H9 (cell line): ENCODE measurements at regions not wholly inside any gene's neighbourhood (a gene's known extent, or its start where the extent isn't known, plus 50 kb on each side); places are given as distances from the start of the nearest gene placed in this dataset.

Experiments
- DNase-seq: peaks from one replicate; pipeline ENCODE4 v3.0.0-alpha.2; 2017
- H2AFZ ChIP-seq: one replicate; pipeline ENCODE4 v1.6.1; 2013; ENCODE audit warnings: mild to moderate bottlenecking, low read length, control low read depth, moderate library complexity
- H2AK5ac ChIP-seq: 2 replicates; pipeline ENCODE4 v1.6.1; 2013; ENCODE audit warnings: low read length, control low read depth, mixed read lengths; ENCODE audit not compliant: insufficient read length
- H2BK120ac ChIP-seq: one replicate; pipeline ENCODE4 v1.6.1; 2013; ENCODE audit warnings: low read depth, mild to moderate bottlenecking, low read length, control low read depth, inconsistent platforms; ENCODE audit not compliant: poor library complexity, severe bottlenecking
- H2BK12ac ChIP-seq: 2 replicates; pipeline ENCODE4 v1.6.1; 2013; ENCODE audit warnings: low read length, control low read depth, mixed read lengths, low read depth; ENCODE audit not compliant: insufficient read length
- H2BK15ac ChIP-seq: 2 replicates; pipeline ENCODE4 v1.6.1; 2013; ENCODE audit warnings: low read depth, low read length, control low read depth
- H2BK20ac ChIP-seq: one replicate; pipeline ENCODE4 v1.6.1; 2013; ENCODE audit warnings: low read depth, mild to moderate bottlenecking, low read length, control low read depth, inconsistent platforms; ENCODE audit not compliant: poor library complexity, severe bottlenecking
- H2BK5ac ChIP-seq: 2 replicates; pipeline ENCODE4 v1.6.1; 2013; ENCODE audit warnings: low read length, control low read depth, mixed read lengths; ENCODE audit not compliant: insufficient read length
- H3K14ac ChIP-seq: 2 replicates; pipeline ENCODE4 v1.6.1; 2013; ENCODE audit warnings: low read length, control low read depth; ENCODE audit not compliant: insufficient read depth
- H3K18ac ChIP-seq: 2 replicates; pipeline ENCODE4 v1.6.1; 2013; ENCODE audit warnings: low read depth, mild to moderate bottlenecking, mixed read lengths, low read length, control low read depth; ENCODE audit not compliant: insufficient read length
- H3K23ac ChIP-seq: 2 replicates; pipeline ENCODE4 v1.6.1; 2013; ENCODE audit warnings: low read length, control low read depth, mixed read lengths, low read depth; ENCODE audit not compliant: insufficient read length
- H3K23me2 ChIP-seq: 2 replicates; pipeline ENCODE4 v1.6.1; 2013; ENCODE audit warnings: low read depth, mild to moderate bottlenecking, mixed read lengths, low read length, control low read depth; ENCODE audit not compliant: insufficient read length, poor library complexity, severe bottlenecking
- H3K27ac ChIP-seq: 2 replicates; pipeline ENCODE4 v1.5.1; 2013; ENCODE audit warnings: low read length, control low read depth, mixed read lengths, low read depth; ENCODE audit not compliant: insufficient read length
- H3K27me3 ChIP-seq: 2 replicates; pipeline ENCODE4 v1.6.1; 2013; ENCODE audit warnings: low read length, control low read depth, inconsistent platforms; ENCODE audit not compliant: insufficient read depth
- H3K4ac ChIP-seq: 2 replicates; pipeline ENCODE4 v1.6.1; 2013; ENCODE audit warnings: low read depth, mild to moderate bottlenecking, control low read depth, inconsistent platforms, low read length, moderate library complexity
- H3K4me1 ChIP-seq: 2 replicates; pipeline ENCODE4 v1.6.1; 2013; ENCODE audit warnings: low read length, control low read depth, inconsistent platforms; ENCODE audit not compliant: insufficient read depth
- H3K4me2 ChIP-seq: 2 replicates; pipeline ENCODE4 v1.6.1; 2013; ENCODE audit warnings: low read length, control low read depth, mixed read lengths; ENCODE audit not compliant: insufficient read length, insufficient read depth
- H3K56ac ChIP-seq: 2 replicates; pipeline ENCODE4 v1.6.1; 2013; ENCODE audit warnings: low read depth, mild to moderate bottlenecking, mixed read lengths, low read length, control low read depth; ENCODE audit not compliant: insufficient read length
- H3K79me1 ChIP-seq: 2 replicates; pipeline ENCODE4 v1.6.1; 2013; ENCODE audit warnings: low read depth, mild to moderate bottlenecking, moderate library complexity, low read length, control low read depth, inconsistent platforms; ENCODE audit not compliant: insufficient read depth, poor library complexity, severe bottlenecking
- H3K79me2 ChIP-seq: 2 replicates; pipeline ENCODE4 v1.6.1; 2013; ENCODE audit warnings: low read length, control low read depth, inconsistent platforms; ENCODE audit not compliant: insufficient read depth
- H3K9ac ChIP-seq: 2 replicates; pipeline ENCODE4 v1.6.1; 2013; ENCODE audit warnings: low read length, control low read depth, mixed read lengths; ENCODE audit not compliant: insufficient read length; ENCODE audit errors: extremely low read depth
- H3K9me3 ChIP-seq: one replicate; pipeline ENCODE4 v1.6.1; 2013; ENCODE audit warnings: low read depth, low read length, inconsistent platforms; ENCODE audit not compliant: control insufficient read depth
- H3T11ph ChIP-seq: one replicate; pipeline ENCODE4 v1.6.1; 2013; ENCODE audit warnings: mild to moderate bottlenecking, low read length, control low read depth, inconsistent platforms
- H4K20me1 ChIP-seq: one replicate; pipeline ENCODE4 v1.6.1; 2013; ENCODE audit not compliant: control insufficient read depth, insufficient read length, insufficient read depth
- H4K5ac ChIP-seq: 2 replicates; pipeline ENCODE4 v1.6.1; 2013; ENCODE audit warnings: low read depth, mild to moderate bottlenecking, mixed read lengths, low read length, control low read depth; ENCODE audit not compliant: insufficient read length
- H4K8ac ChIP-seq: replicated peaks from 2 replicates; pipeline ENCODE4 v1.6.1; 2013; ENCODE audit warnings: low read length, control low read depth, mixed read lengths, low read depth; ENCODE audit not compliant: insufficient read length
- H4K91ac ChIP-seq: 2 replicates; pipeline ENCODE4 v1.6.1; 2013; ENCODE audit warnings: low read depth, mild to moderate bottlenecking, moderate library complexity, mixed read lengths, low read length, control low read depth; ENCODE audit not compliant: insufficient read length
- H3K27ac Mint-ChIP-seq, 3 experiments: 2 replicates in 2 of 3; 3 replicates in 1 of 3; pipeline ENCODE4 v1.8.0; 2020 to 2021; ENCODE audit warnings: mixed read lengths in 3 of 3, mild to moderate bottlenecking in 1 of 3, moderate library complexity in 1 of 3
- H3K27me3 Mint-ChIP-seq: 2 replicates; pipeline ENCODE4 v1.8.0; 2021; ENCODE audit warnings: low read depth, mild to moderate bottlenecking, moderate library complexity, mixed read lengths
- H3K36me3 Mint-ChIP-seq, 3 experiments: 2 replicates in 2 of 3; 3 replicates in 1 of 3; pipeline ENCODE4 v1.8.0; 2020 to 2021; ENCODE audit warnings: low read depth in 3 of 3, mixed read lengths in 3 of 3; ENCODE audit not compliant: insufficient read depth in 1 of 3
- H3K4me1 Mint-ChIP-seq, 2 experiments: 2 replicates each; pipeline ENCODE4 v1.8.0; 2020; ENCODE audit warnings: mixed read lengths in 2 of 2
- H3K4me3 Mint-ChIP-seq, 2 experiments: 2 replicates in 1 of 2; 3 replicates in 1 of 2; pipeline ENCODE4 v1.8.0; 2020 to 2021; ENCODE audit warnings: mild to moderate bottlenecking in 2 of 2, mixed read lengths in 2 of 2, moderate library complexity in 1 of 2
- H3K9me3 Mint-ChIP-seq, 2 experiments: 2 replicates in 1 of 2; 3 replicates in 1 of 2; pipeline ENCODE4 v1.8.0; 2020; ENCODE audit warnings: mild to moderate bottlenecking in 2 of 2, mixed read lengths in 2 of 2, moderate library complexity in 1 of 2
- WGBS: extraction: QIAGEN DNeasy Blood & Tissue Kit; methylation state at CpG from one replicate; pipeline ENCODE4 v1.1.7; 2013; ENCODE audit warnings: missing lambda C conversion rate, low lambda C conversion rate, mixed read lengths; ENCODE audit not compliant: insufficient read length; ENCODE audit errors: extremely low coverage; 5-methylcytosine and 5-hydroxymethylcytosine counted together
- TF ChIP-seq, protein P1 (sequence below): fragments of 200-600 bp; sonication (generic); conservative IDR thresholded peaks from 3 replicates; pipeline ENCODE4 v1.8.0; 2021; ENCODE audit warnings: antibody characterized with exemption, mild to moderate bottlenecking

GRCh38 chr18:6624661-6625311 is 104.7 kb upstream of the ARHGAP28 start:
- no peaks in the 10 kb centered on the region for H3K79me2 ChIP-seq
- no peak overlapping the region for H2AFZ ChIP-seq
- no peak overlapping the region for H2AK5ac ChIP-seq
- Mint-ChIP-seq H3K4me3 (no peak overlapping the region), H3K27ac (no peak overlapping the region), H3K9me3 (no peaks in the 10 kb centered on the region), H3K4me1 (peaks cover 10 to 17% of the 10 kb centered on the region in 2 experiments), H3K36me3 (no peaks in the 10 kb centered on the region), H3K27me3 (no peaks in the 10 kb centered on the region)
- no CpG with 5 or more reads among the region's 5 CpGs for WGBS
- H3K27ac ChIP-seq = no peak overlapping the region
- no peak overlapping the region for H3T11ph ChIP-seq
- no peak overlapping the region for H4K8ac ChIP-seq
- H3K4ac ChIP-seq = no peak overlapping the region
- no peak overlapping the region for H2BK5ac ChIP-seq
- no peaks in the 10 kb centered on the region for H3K23me2 ChIP-seq
- no peaks in the 10 kb centered on the region for H4K20me1 ChIP-seq
- H4K91ac ChIP-seq = no peak overlapping the region
- H3K79me1 ChIP-seq = no peaks in the 10 kb centered on the region
- no peak for DNase-seq
- no peak overlapping the region for H3K18ac ChIP-seq
- no peak overlapping the region for H3K23ac ChIP-seq
- H3K4me1 ChIP-seq = no peaks in the 10 kb centered on the region
- no peaks in the 10 kb centered on the region for H3K9me3 ChIP-seq
- no peak overlapping the region for H3K9ac ChIP-seq
- H2BK12ac ChIP-seq = no peak overlapping the region
- TF ChIP-seq, protein P1, sequence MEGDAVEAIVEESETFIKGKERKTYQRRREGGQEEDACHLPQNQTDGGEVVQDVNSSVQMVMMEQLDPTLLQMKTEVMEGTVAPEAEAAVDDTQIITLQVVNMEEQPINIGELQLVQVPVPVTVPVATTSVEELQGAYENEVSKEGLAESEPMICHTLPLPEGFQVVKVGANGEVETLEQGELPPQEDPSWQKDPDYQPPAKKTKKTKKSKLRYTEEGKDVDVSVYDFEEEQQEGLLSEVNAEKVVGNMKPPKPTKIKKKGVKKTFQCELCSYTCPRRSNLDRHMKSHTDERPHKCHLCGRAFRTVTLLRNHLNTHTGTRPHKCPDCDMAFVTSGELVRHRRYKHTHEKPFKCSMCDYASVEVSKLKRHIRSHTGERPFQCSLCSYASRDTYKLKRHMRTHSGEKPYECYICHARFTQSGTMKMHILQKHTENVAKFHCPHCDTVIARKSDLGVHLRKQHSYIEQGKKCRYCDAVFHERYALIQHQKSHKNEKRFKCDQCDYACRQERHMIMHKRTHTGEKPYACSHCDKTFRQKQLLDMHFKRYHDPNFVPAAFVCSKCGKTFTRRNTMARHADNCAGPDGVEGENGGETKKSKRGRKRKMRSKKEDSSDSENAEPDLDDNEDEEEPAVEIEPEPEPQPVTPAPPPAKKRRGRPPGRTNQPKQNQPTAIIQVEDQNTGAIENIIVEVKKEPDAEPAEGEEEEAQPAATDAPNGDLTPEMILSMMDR = no peak
- no peak overlapping the region for H2BK15ac ChIP-seq
- no peak overlapping the region for H3K4me2 ChIP-seq
- H3K27me3 ChIP-seq = no peaks in the 10 kb centered on the region
- H2BK20ac ChIP-seq = no peak overlapping the region
- no peak overlapping the region for H3K56ac ChIP-seq
- H4K5ac ChIP-seq = no peak overlapping the region
- no peak overlapping the region for H3K14ac ChIP-seq
- no peak overlapping the region for H2BK120ac ChIP-seq
